ENCODE measurements at regions not wholly inside any gene's neighbourhood (a gene's known extent, or its start where the extent isn't known, plus 50 kb on each side); places are given as distances from the start of the nearest gene placed in this dataset.

GRCh38 chr9:106727969-106728368, 135.0 kb upstream of the ZNF462 start:
- Histone ChIP-seq H2AK5ac (ENCODE audit: insufficient read length, low read length) (no peak overlapping the region), H2AFZ (ENCODE audit: low read length) (no peak overlapping the region), H3K14ac (ENCODE audit: insufficient read depth, low read length) (no peak overlapping the region), H3K23ac (ENCODE audit: insufficient read length, low read depth, low read length) (no peak overlapping the region), H3T11ph (ENCODE audit: low read length) (no peak overlapping the region), H3K18ac (ENCODE audit: insufficient read length, low read depth, low read length) (no peak overlapping the region), H2BK5ac (ENCODE audit: insufficient read length, low read length) (no peak overlapping the region), H3K9me3 (ENCODE audit: control insufficient read depth, low read depth, low read length) (no peaks in the 10 kb centered on the region), H3K79me1 (ENCODE audit: insufficient read depth, low read depth, low read length, poor library complexity, severe bottlenecking) (no peaks in the 10 kb centered on the region), H2BK120ac (ENCODE audit: low read depth, low read length, poor library complexity, severe bottlenecking) (no peak overlapping the region), H3K27me3 (ENCODE audit: insufficient read depth, low read length) (no peaks in the 10 kb centered on the region), H3K56ac (ENCODE audit: insufficient read length, low read depth, low read length) (no peak overlapping the region), H2BK15ac (ENCODE audit: low read depth, low read length) (no peak overlapping the region), H4K20me1 (ENCODE audit: control insufficient read depth, insufficient read depth, insufficient read length) (no peaks in the 10 kb centered on the region), H2BK12ac (ENCODE audit: insufficient read length, low read depth, low read length) (no peak overlapping the region), H4K91ac (ENCODE audit: insufficient read length, low read depth, low read length) (no peak overlapping the region), H4K8ac (replicated peaks; ENCODE audit: insufficient read length, low read depth, low read length) (no peak overlapping the region), H3K9ac (ENCODE audit: extremely low read depth, insufficient read length, low read length) (no peak overlapping the region), H3K4me1 (ENCODE audit: insufficient read depth, low read length) (no peaks in the 10 kb centered on the region), H2BK20ac (ENCODE audit: low read depth, low read length, poor library complexity, severe bottlenecking) (no peak overlapping the region), H3K4me2 (ENCODE audit: insufficient read depth, insufficient read length, low read length) (no peak overlapping the region), H3K79me2 (ENCODE audit: insufficient read depth, low read length) (no peaks in the 10 kb centered on the region), H3K23me2 (ENCODE audit: insufficient read length, low read depth, low read length, poor library complexity, severe bottlenecking) (no peaks in the 10 kb centered on the region), H4K5ac (ENCODE audit: insufficient read length, low read depth, low read length) (no peak overlapping the region), H3K27ac (ENCODE audit: insufficient read length, low read depth, low read length) (no peak overlapping the region), H3K4ac (ENCODE audit: low read depth, low read length) (no peak overlapping the region)
- Mint-ChIP-seq H3K9me3 (no peaks in the 10 kb centered on the region), H3K36me3 (ENCODE audit: insufficient read depth in 1 of 3, low read depth in 3 of 3) (no peaks in the 10 kb centered on the region), H3K27ac (no peak overlapping the region), H3K4me3 (no peak overlapping the region), H3K27me3 (ENCODE audit: low read depth) (no peaks in the 10 kb centered on the region; the same call in 1 of the 2 replicates), H3K4me1 (no peaks in the 10 kb centered on the region)
- no peak for DNase-seq
- no peak for TF ChIP-seq CTCF (conservative IDR thresholded peaks at IDR 0.05)
- no CpG with 5 or more reads among the region's 3 CpGs for WGBS (ENCODE audit: extremely low coverage, insufficient read length, low lambda C conversion rate)

Data from H9 (cell line).